ENCODE measurements at regions not wholly inside any gene's neighbourhood (a gene's known extent, or its start where the extent isn't known, plus 50 kb on each side); places are given as distances from the start of the nearest gene placed in this dataset.
A peak's percentile ranks its signal among the peaks of the same experiment; 100 is the strongest.

GRCh38 chr2:64767670-64768468, 114.2 kb upstream of the SERTAD2 start (continued):
- TF ChIP-seq RAD21 (IDR thresholded peaks at IDR 0.05 in 1 of 2, conservative IDR thresholded peaks at IDR 0.05 in 1 of 2; ENCODE audit: low read depth in 2 of 2, low read length in 2 of 2), result peak in 1 of 2 experiments; percentile 10; a peak in 1 of 4 replicates
- TF ChIP-seq PHF8 (conservative IDR thresholded peaks at IDR 0.05; ENCODE audit: low read depth, low read length), result peak; percentile 55; the same call in 1 of the 2 replicates
- TF ChIP-seq TBP (IDR thresholded peaks at IDR 0.05; ENCODE audit: low read depth, low read length), result peak; percentile 47

Data from H1 (cell line).